OCI-LY7 (cell line): ENCODE measurements at regions not wholly inside any gene's neighbourhood (a gene's known extent, or its start where the extent isn't known, plus 50 kb on each side); places are given as distances from the start of the nearest gene placed in this dataset.

Experiments
- BruUV-seq: library from RNA; stranded (reverse); fragments of 400-500 nt; replicated peaks from 2 replicates; lab custom pipeline; 2021; lab: Mats Ljungman, UMichigan
- CTCF ChIA-PET: fragments of 300-600 bp; sonication (Branson Sonifier 250); formaldehyde crosslinking; loops from one replicate; lab custom pipeline; 2022; ENCODE audit warnings: antibody characterized with exemption; ENCODE audit not compliant: unreplicated experiment; lab: Charles Lee
- POLR2A ChIA-PET: fragments of 300-600 bp; sonication (Branson Sonifier 250); formaldehyde crosslinking; loops from one replicate; lab custom pipeline; 2022; ENCODE audit warnings: antibody characterized with exemption; lab: Charles Lee
- DNase-seq: peaks from one replicate; pipeline ENCODE4 v3.0.0-alpha.2; 2015; ENCODE audit warnings: low spot score
- H2AFZ ChIP-seq: fragments of 200-600 bp; sonication (generic), shearing (Covaris generic); 2 replicates; pipeline ENCODE4 v1.6.1; 2014; ENCODE audit warnings: mild to moderate bottlenecking, antibody characterized with exemption, low read length, moderate library complexity
- H3K27ac ChIP-seq: fragments of 200-600 bp; sonication (generic); 2 replicates; pipeline ENCODE4 v1.5.1; 2014; ENCODE audit warnings: mixed run types, low read depth, mild to moderate bottlenecking, moderate library complexity, low read length, inconsistent platforms; ENCODE audit not compliant: poor library complexity, severe bottlenecking
- H3K36me3 ChIP-seq: fragments of 200-600 bp; sonication (generic); 2 replicates; pipeline ENCODE4 v1.6.1; 2014; ENCODE audit warnings: mild to moderate bottlenecking, antibody characterized with exemption, low read length, moderate library complexity, mixed read lengths; ENCODE audit not compliant: insufficient read depth
- H3K4me1 ChIP-seq: fragments of 200-600 bp; sonication (generic); 2 replicates; pipeline ENCODE4 v1.5.1; 2014; ENCODE audit warnings: mild to moderate bottlenecking, low read length; ENCODE audit not compliant: insufficient read depth, poor library complexity, severe bottlenecking
- H3K4me2 ChIP-seq: fragments of 200-600 bp; sonication (generic); 2 replicates; pipeline ENCODE4 v1.6.1; 2014; ENCODE audit warnings: mild to moderate bottlenecking, low read length
- H3K4me3 ChIP-seq: fragments of 200-600 bp; sonication (generic); 2 replicates; pipeline ENCODE4 v1.5.1; 2014; ENCODE audit warnings: mild to moderate bottlenecking, low read depth, low read length; ENCODE audit not compliant: poor library complexity, severe bottlenecking
- H3K79me2 ChIP-seq: fragments of 200-600 bp; sonication (generic); 2 replicates; pipeline ENCODE4 v1.6.1; 2016; ENCODE audit warnings: low read depth, mild to moderate bottlenecking, low read length, moderate library complexity, mixed read lengths; ENCODE audit not compliant: insufficient read depth
- H3K9me2 ChIP-seq: fragments of 200-600 bp; sonication (generic); 2 replicates; pipeline ENCODE4 v1.6.1; 2016; ENCODE audit warnings: mild to moderate bottlenecking, low read length, mixed read lengths; ENCODE audit not compliant: insufficient read depth
- H3K9me3 ChIP-seq: fragments of 200-600 bp; sonication (generic); 2 replicates; pipeline ENCODE4 v1.6.1; 2014; ENCODE audit warnings: mild to moderate bottlenecking, mixed run types, low read length, mixed read lengths
- H4K20me1 ChIP-seq: fragments of 200-600 bp; sonication (generic); 2 replicates; pipeline ENCODE4 v1.6.1; 2014; ENCODE audit warnings: mild to moderate bottlenecking, antibody characterized with exemption, low read length, moderate library complexity, mixed read lengths; ENCODE audit not compliant: insufficient read depth
- CTCF ChIP-seq: fragments of 200-600 bp; sonication (generic); conservative IDR thresholded peaks from 2 replicates; pipeline ENCODE4 v1.5.1; 2014; ENCODE audit warnings: mild to moderate bottlenecking, antibody characterized with exemption, low read length, moderate library complexity, mixed read lengths
- EZH2phosphoT487 ChIP-seq: fragments of 200-600 bp; sonication (generic); IDR thresholded peaks from 2 replicates; pipeline ENCODE4 v1.6.1; 2018; ENCODE audit warnings: low read depth, borderline replicate concordance, mild to moderate bottlenecking, mixed run types, antibody characterized with exemption, low read length, moderate library complexity, mixed read lengths
- intact Hi-C: fragments of 100-400 bp; cut with micrococcal nuclease; formaldehyde crosslinking; loops from one replicate; pipeline ENCODE4 v1.10.0; 2022; ENCODE audit not compliant: unreplicated experiment

GRCh38 chr6:49257549-49257948 lies 205.5 kb downstream of the MMUT start:
- Histone ChIP-seq H3K27ac (no peak overlapping the region), H3K4me2 (no peak overlapping the region), H4K20me1 (no peaks in the 10 kb centered on the region), H3K79me2 (no peaks in the 10 kb centered on the region), H3K9me3 (no peaks in the 10 kb centered on the region), H3K9me2 (no peaks in the 10 kb centered on the region), H3K4me1 (no peaks in the 10 kb centered on the region), H2AFZ (no peak overlapping the region), H3K4me3 (no peak overlapping the region), H3K36me3 (no peaks in the 10 kb centered on the region)
- no peak for DNase-seq
- POLR2A ChIA-PET: no interaction called here
- TF ChIP-seq CTCF: no peak
- TF ChIP-seq EZH2phosphoT487: no peak
- intact Hi-C loops: no loop called here
- BruUV-seq: no TSS peak
- CTCF ChIA-PET: no interaction called here

GRCh38 chr6:49255335-49255734 lies 207.7 kb downstream of the MMUT start:
- intact Hi-C loops: no loop called here
- no peaks in the 10 kb centered on the region for H4K20me1 ChIP-seq
- H3K4me1 ChIP-seq: no peaks in the 10 kb centered on the region
- no peak overlapping the region for H3K4me2 ChIP-seq
- DNase-seq: no peak
- no peaks in the 10 kb centered on the region for H3K9me2 ChIP-seq
- H3K9me3 ChIP-seq: no peaks in the 10 kb centered on the region
- no peak overlapping the region for H2AFZ ChIP-seq
- H3K36me3 ChIP-seq: no peaks in the 10 kb centered on the region
- TF ChIP-seq CTCF (no peak), EZH2phosphoT487 (no peak)
- no peak overlapping the region for H3K27ac ChIP-seq
- no peaks in the 10 kb centered on the region for H3K79me2 ChIP-seq
- no peak overlapping the region for H3K4me3 ChIP-seq
- ChIA-PET CTCF (no interaction called here), POLR2A (no interaction called here)
- BruUV-seq: no TSS peak

- Histone ChIP-seq H3K27ac (no peak overlapping the region), H3K4me2 (no peak overlapping the region), H3K4me1 (no peaks in the 10 kb centered on the region), H3K9me3 (no peaks in the 10 kb centered on the region), H4K20me1 (no peaks in the 10 kb centered on the region), H2AFZ (no peak overlapping the region), H3K4me3 (no peak overlapping the region), H3K36me3 (no peaks in the 10 kb centered on the region), H3K79me2 (no peaks in the 10 kb centered on the region), H3K9me2 (no peaks in the 10 kb centered on the region)
- no TSS peak for BruUV-seq
- DNase-seq: no peak
- intact Hi-C loops: no loop called here
- ChIA-PET CTCF (no interaction called here), POLR2A (no interaction called here)
- TF ChIP-seq EZH2phosphoT487 (no peak), CTCF (no peak)
Observed at GRCh38 chr6:49252901-49253300, 210.2 kb downstream of the MMUT start.
